ENCODE measurements at regions not wholly inside any gene's neighbourhood (a gene's known extent, or its start where the extent isn't known, plus 50 kb on each side); places are given as distances from the start of the nearest gene placed in this dataset.

DNA sequence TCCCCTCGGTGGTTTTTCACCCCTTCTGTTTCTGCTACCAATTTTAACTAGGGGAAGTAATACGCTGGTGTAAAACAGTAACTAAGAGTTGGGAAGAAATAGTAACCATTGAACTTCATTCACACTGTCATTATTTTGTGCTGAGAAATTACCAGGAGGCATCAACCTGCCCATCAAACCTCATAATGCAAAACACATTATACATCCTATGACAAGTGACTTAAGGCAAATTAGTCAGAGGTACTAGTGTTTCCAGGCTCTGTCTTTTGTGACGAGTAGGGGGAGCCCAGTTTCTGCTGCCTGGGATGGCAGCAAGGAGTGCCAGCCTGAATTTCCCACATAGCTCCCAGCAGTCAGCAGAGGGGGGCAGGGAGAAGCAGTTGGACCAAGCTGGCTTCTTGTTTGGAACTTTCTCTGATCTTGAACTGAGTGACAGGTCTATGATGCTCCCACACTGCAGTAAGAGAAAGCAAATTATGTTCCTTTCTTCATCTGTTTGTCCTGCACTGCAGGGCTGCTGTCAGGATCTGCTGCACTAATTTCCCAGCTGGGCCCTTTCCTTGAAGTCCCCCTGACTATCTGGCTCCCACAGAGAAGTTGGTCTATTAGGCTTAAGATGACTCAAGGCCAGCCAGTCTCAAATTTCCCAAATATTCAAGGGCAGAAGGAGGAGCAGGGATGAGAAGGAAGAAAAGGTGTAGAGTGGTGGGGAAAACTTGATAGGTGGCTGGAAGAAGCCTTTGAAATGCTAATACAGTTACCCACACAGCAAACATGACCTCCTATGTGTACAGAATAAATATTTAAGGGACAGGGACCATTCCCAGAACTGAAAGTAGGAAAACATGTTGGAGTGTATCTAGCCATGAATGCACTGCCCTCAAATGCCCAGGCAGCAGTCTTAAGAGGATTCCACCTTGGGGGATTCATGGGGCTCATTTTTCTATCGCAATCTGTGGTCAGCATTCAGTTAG lies 322.8 kb downstream of the SEC16B start:
- TF ChIP-seq, protein P1, sequence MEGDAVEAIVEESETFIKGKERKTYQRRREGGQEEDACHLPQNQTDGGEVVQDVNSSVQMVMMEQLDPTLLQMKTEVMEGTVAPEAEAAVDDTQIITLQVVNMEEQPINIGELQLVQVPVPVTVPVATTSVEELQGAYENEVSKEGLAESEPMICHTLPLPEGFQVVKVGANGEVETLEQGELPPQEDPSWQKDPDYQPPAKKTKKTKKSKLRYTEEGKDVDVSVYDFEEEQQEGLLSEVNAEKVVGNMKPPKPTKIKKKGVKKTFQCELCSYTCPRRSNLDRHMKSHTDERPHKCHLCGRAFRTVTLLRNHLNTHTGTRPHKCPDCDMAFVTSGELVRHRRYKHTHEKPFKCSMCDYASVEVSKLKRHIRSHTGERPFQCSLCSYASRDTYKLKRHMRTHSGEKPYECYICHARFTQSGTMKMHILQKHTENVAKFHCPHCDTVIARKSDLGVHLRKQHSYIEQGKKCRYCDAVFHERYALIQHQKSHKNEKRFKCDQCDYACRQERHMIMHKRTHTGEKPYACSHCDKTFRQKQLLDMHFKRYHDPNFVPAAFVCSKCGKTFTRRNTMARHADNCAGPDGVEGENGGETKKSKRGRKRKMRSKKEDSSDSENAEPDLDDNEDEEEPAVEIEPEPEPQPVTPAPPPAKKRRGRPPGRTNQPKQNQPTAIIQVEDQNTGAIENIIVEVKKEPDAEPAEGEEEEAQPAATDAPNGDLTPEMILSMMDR (IDR thresholded peaks at IDR 0.05): no peak
- TF ChIP-seq POLR2AphosphoS5 (IDR thresholded peaks at IDR 0.05): no peak
- TF ChIP-seq POLR2A (IDR thresholded peaks at IDR 0.05): no peak
